ENCODE measurements at regions not wholly inside any gene's neighbourhood (a gene's known extent, or its start where the extent isn't known, plus 50 kb on each side); places are given as distances from the start of the nearest gene placed in this dataset.

- DNase-seq: no peak
Observed at GRCh38 chr3:46112984-46113383, 85.7 kb upstream of the XCR1 start.

- no peak for DNase-seq
Observed at GRCh38 chr3:46112296-46112695, 85.0 kb upstream of the XCR1 start.

- peak; percentile 36 for DNase-seq
Observed at GRCh38 chr3:46110701-46111493, 83.6 kb upstream of the XCR1 start.

- DNase-seq: no peak
Observed at GRCh38 chr3:46107682-46108081, 80.4 kb upstream of the XCR1 start.

- no peak for DNase-seq
Observed at GRCh38 chr3:46105306-46105919, 78.1 kb upstream of the XCR1 start.

- no peak for DNase-seq
Observed at GRCh38 chr3:46104706-46105105, 77.4 kb upstream of the XCR1 start.

GRCh38 chr3:46102780-46103130 is 75.5 kb upstream of the XCR1 start:
- DNase-seq: no peak

- no peak for DNase-seq
Observed at GRCh38 chr3:46102059-46102779, 74.9 kb upstream of the XCR1 start.

GRCh38 chr3:46100812-46101211 is 73.5 kb upstream of the XCR1 start:
- peak; percentile 8 for DNase-seq

- no peak for DNase-seq
Observed at GRCh38 chr3:46098319-46098761, 71.1 kb upstream of the XCR1 start.

- DNase-seq: no peak
Observed at GRCh38 chr3:46097691-46098241, 70.5 kb upstream of the XCR1 start.

- DNase-seq: no peak
Observed at GRCh38 chr3:46096781-46097180, 69.5 kb upstream of the XCR1 start.

- DNase-seq: no peak
Observed at GRCh38 chr3:46096336-46096735, 69.1 kb upstream of the XCR1 start.

- no peak for DNase-seq
Observed at GRCh38 chr3:46095307-46095706, 68.0 kb upstream of the XCR1 start.

GRCh38 chr3:46094506-46094905 is 67.2 kb upstream of the XCR1 start:
- DNase-seq: no peak

- DNase-seq: no peak
Observed at GRCh38 chr3:46093966-46094365, 66.7 kb upstream of the XCR1 start.

- no peak for DNase-seq
Observed at GRCh38 chr3:46093327-46093942, 66.2 kb upstream of the XCR1 start.

GRCh38 chr3:46092702-46093080 is 65.4 kb upstream of the XCR1 start:
- DNase-seq: no peak

- no peak for DNase-seq
Observed at GRCh38 chr3:46091741-46092701, 64.7 kb upstream of the XCR1 start.

- DNase-seq: peak; percentile 4
Observed at GRCh38 chr3:46091046-46091445, 63.8 kb upstream of the XCR1 start.

GRCh38 chr3:46090161-46090591 is 62.9 kb upstream of the XCR1 start:
- DNase-seq: no peak
